ENCODE measurements at regions not wholly inside any gene's neighbourhood (a gene's known extent, or its start where the extent isn't known, plus 50 kb on each side); places are given as distances from the start of the nearest gene placed in this dataset.
A peak's percentile ranks its signal among the peaks of the same experiment; 100 is the strongest.

DNA sequence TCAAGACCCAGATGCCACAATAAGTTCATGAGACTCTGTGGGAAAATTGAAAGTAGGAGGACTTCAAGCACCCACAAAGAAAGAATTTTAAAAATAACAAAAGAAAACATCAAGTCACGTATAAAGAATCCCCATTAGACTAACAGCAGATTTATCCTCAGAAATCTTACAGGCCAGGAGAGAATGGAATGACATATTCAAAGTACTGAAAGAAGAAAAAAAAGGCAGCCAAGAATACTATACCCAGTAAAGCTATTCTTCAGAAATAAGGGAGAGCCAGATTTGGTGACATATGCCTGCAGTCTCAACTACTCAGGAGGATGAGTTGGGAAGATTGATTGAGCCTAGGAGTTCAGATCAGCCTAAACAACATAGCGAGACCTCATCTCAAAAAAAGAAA, 84.3 kb upstream of the CD53 start:
- H3K4me3 ChIP-seq = no peak overlapping the region
- H3K27ac ChIP-seq = peak overlapping the region; percentile 19 to 94 (median 84)
- no peak for DNase-seq
- no peaks in the 10 kb centered on the region for H3K36me3 ChIP-seq
- 86 to 98% (median 94%) methylated on average over 2 of the region's 2 CpGs for WGBS, 5 donors
- intact Hi-C loops (cut with DNase I; ENCODE audit: low total_unique reads) = loop anchor here (10.0 kb wide), 1 partner anchor 206 kb away; no protein-coding TSS in a partner anchor
- H3K9me3 ChIP-seq = peaks cover 0 to 21% (median 12%) of the 10 kb centered on the region in 8 donors
- H3K4me1 ChIP-seq = peaks cover 0 to 47% (median 26%) of the 10 kb centered on the region in 6 donors
- no peaks in the 10 kb centered on the region for H3K27me3 ChIP-seq (replicated peaks in 1 of 7)
- TF ChIP-seq, protein P1, sequence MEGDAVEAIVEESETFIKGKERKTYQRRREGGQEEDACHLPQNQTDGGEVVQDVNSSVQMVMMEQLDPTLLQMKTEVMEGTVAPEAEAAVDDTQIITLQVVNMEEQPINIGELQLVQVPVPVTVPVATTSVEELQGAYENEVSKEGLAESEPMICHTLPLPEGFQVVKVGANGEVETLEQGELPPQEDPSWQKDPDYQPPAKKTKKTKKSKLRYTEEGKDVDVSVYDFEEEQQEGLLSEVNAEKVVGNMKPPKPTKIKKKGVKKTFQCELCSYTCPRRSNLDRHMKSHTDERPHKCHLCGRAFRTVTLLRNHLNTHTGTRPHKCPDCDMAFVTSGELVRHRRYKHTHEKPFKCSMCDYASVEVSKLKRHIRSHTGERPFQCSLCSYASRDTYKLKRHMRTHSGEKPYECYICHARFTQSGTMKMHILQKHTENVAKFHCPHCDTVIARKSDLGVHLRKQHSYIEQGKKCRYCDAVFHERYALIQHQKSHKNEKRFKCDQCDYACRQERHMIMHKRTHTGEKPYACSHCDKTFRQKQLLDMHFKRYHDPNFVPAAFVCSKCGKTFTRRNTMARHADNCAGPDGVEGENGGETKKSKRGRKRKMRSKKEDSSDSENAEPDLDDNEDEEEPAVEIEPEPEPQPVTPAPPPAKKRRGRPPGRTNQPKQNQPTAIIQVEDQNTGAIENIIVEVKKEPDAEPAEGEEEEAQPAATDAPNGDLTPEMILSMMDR (IDR thresholded peaks at IDR 0.05 in 8 of 11, conservative IDR thresholded peaks at IDR 0.05 in 3 of 11) = no peak
- TF ChIP-seq POLR2AphosphoS5 (IDR thresholded peaks at IDR 0.05) (no peak), POLR2A (IDR thresholded peaks at IDR 0.05) (no peak)

DNA sequence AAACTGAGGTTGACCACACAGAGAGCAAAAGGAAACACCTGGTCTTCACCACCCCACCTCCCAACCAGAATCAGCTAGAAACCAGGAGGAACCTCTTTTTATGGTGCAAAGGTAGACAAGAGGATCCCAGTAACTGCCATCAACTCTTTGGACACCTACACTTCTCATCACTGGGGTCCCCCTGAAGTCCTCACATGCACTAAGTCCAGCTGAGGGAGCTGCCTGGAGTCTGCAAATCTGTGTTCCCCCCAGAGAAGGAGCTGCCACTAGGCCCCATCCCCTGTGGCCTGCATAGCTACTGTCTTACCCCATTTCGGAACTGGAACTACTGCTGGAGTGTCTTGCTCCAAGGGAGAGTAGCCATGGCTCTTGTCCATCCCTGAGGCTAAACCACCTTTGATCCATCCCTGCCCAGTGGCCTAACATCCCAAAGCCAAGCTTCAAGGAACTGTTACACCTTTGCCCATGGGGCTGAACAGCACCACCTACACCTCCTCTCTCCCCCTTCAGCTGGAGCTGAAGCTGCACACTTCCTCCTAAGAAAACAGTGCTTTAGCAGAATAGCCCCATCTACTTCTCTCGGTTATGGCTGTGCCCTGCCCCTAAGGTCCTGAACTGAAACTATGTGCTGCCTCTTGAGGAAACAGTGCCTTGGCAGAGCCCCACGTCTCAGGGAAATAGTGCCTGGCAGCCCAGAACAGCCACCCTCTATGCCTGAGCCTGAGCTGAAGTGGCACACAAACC, 85.4 kb upstream of the CD53 start:
- TF ChIP-seq POLR2A (IDR thresholded peaks at IDR 0.05) = no peak
- peak in 2 of 3 donors; percentile 48 to 67 for TF ChIP-seq POLR2AphosphoS5 (IDR thresholded peaks at IDR 0.05)
- TF ChIP-seq, protein P1 (IDR thresholded peaks at IDR 0.05 in 8 of 11, conservative IDR thresholded peaks at IDR 0.05 in 3 of 11) = no peak
- peak; percentile 81 for DNase-seq
- peak overlapping the region; percentile 19 to 94 (median 84) for H3K27ac ChIP-seq
- H3K36me3 ChIP-seq = no peaks in the 10 kb centered on the region
- H3K4me3 ChIP-seq = peak overlapping the region in 2 of 8 donors; percentile 8 to 54
- H3K27me3 ChIP-seq (replicated peaks in 1 of 7) = no peaks in the 10 kb centered on the region
- 9 to 24% (median 15%) methylated on average over 2 to 3 of the region's 3 CpGs for WGBS, 5 donors
- H3K4me1 ChIP-seq = peaks cover 0 to 55% (median 33%) of the 10 kb centered on the region in 6 donors
- peaks cover 0 to 20% (median 12%) of the 10 kb centered on the region in 8 donors for H3K9me3 ChIP-seq
- intact Hi-C loops (cut with DNase I; ENCODE audit: low total_unique reads) = loop anchor here (10.0 kb wide), 1 partner anchor 207 kb away; no protein-coding TSS in a partner anchor

GRCh38 chr1:110786802-110787327, 86.1 kb upstream of the CD53 start:
- Histone ChIP-seq H3K27ac (peak overlapping the region; percentile 46 to 94 (median 84)), H3K4me3 (peak overlapping the region in 3 of 8 donors; percentile 8 to 54 (median 11)), H3K27me3 (replicated peaks in 1 of 7) (no peaks in the 10 kb centered on the region), H3K4me1 (peaks cover 0 to 55% (median 33%) of the 10 kb centered on the region in 6 donors), H3K36me3 (no peaks in the 10 kb centered on the region), H3K9me3 (peaks cover 0 to 20% (median 12%) of the 10 kb centered on the region in 8 donors)
- DNase-seq = no peak
- intact Hi-C loops (cut with DNase I; ENCODE audit: low total_unique reads) = loop anchor here (10.0 kb wide), 1 partner anchor 208 kb away; no protein-coding TSS in a partner anchor
- WGBS, 5 donors = 17 to 25% (median 23%) methylated on average over 3 of the region's 3 CpGs
- TF ChIP-seq POLR2A (IDR thresholded peaks at IDR 0.05) (no peak), POLR2AphosphoS5 (IDR thresholded peaks at IDR 0.05) (no peak)
- TF ChIP-seq, protein P1 (IDR thresholded peaks at IDR 0.05 in 8 of 11, conservative IDR thresholded peaks at IDR 0.05 in 3 of 11) = no peak

GRCh38 chr1:110785612-110786011, 87.3 kb upstream of the CD53 start:
- peaks cover 0 to 20% (median 12%) of the 10 kb centered on the region in 8 donors for H3K9me3 ChIP-seq
- peaks cover 3 to 61% (median 38%) of the 10 kb centered on the region in 6 donors for H3K4me1 ChIP-seq
- peak overlapping the region; percentile 49 to 94 (median 84) for H3K27ac ChIP-seq
- intact Hi-C loops (cut with DNase I; ENCODE audit: low total_unique reads) = loop anchor here (10.0 kb wide), 1 partner anchor 209 kb away; no protein-coding TSS in a partner anchor
- TF ChIP-seq POLR2AphosphoS5 (IDR thresholded peaks at IDR 0.05) (no peak), POLR2A (IDR thresholded peaks at IDR 0.05) (no peak)
- TF ChIP-seq, protein P1 (IDR thresholded peaks at IDR 0.05 in 8 of 11, conservative IDR thresholded peaks at IDR 0.05 in 3 of 11) = no peak
- WGBS, 5 donors = 35 to 66% (median 56%) methylated on average over 2 of the region's 2 CpGs
- DNase-seq = no peak
- H3K4me3 ChIP-seq = no peak overlapping the region
- H3K27me3 ChIP-seq (replicated peaks in 1 of 7) = peaks cover 0 to 2% (median 0%) of the 10 kb centered on the region in 7 donors
- H3K36me3 ChIP-seq = no peaks in the 10 kb centered on the region
